ENCODE measurements at regions not wholly inside any gene's neighbourhood (a gene's known extent, or its start where the extent isn't known, plus 50 kb on each side); places are given as distances from the start of the nearest gene placed in this dataset.

GRCh38 chr7:27398851-27399250 lies 156.2 kb downstream of the EVX1 start:
- Histone ChIP-seq H3K4me1 (ENCODE audit: control insufficient read depth, insufficient read depth, low read length) (no peaks in the 10 kb centered on the region), H3K36me3 (ENCODE audit: control insufficient read depth, insufficient read depth, low read length) (no peaks in the 10 kb centered on the region), H3K9me3 (ENCODE audit: control insufficient read depth, insufficient read depth, low read depth, low read length) (no peaks in the 10 kb centered on the region), H3K4me3 (ENCODE audit: low read depth in 2 of 2, low read length in 2 of 2) (no peak overlapping the region), H3K27me3 (ENCODE audit: control insufficient read depth, insufficient read depth, low read length) (no peaks in the 10 kb centered on the region), H3K27ac (ENCODE audit: low read length) (no peak overlapping the region)
- TF ChIP-seq REST (IDR thresholded peaks at IDR 0.05; ENCODE audit: insufficient read depth in 1 of 2, low read depth in 2 of 2, low read length in 1 of 2) (no peak), CTCF (IDR thresholded peaks at IDR 0.05) (no peak), POLR2AphosphoS5 (IDR thresholded peaks at IDR 0.05; ENCODE audit: low read depth, low read length) (no peak), TCF7L2 (IDR thresholded peaks at IDR 0.05; ENCODE audit: low read depth, low read length) (no peak), SIN3A (IDR thresholded peaks at IDR 0.05; ENCODE audit: borderline replicate concordance, insufficient read depth, low read depth, low read length) (no peak)
- in situ Hi-C loops (cut with HindIII; ENCODE audit: low pct_unique_long_range_greater_than_20kb, low sequenced_read_pairs) (no loop called here), intact Hi-C loops (cut with micrococcal nuclease; ENCODE audit: unreplicated experiment) (no loop called here)
- BruUV-seq (replicated peaks) = no TSS peak
- ATAC-seq (no peak), DNase-seq (ENCODE audit: low read depth, low spot score) (no peak)
- POLR2A ChIA-PET = no interaction called here
- CTCF ChIA-PET = interaction anchor here (0.5 kb wide), 1 partner anchor 113 kb away, joined by 3 read pairs; no protein-coding TSS in a partner anchor

GRCh38 chr7:27399791-27400567 lies 157.4 kb downstream of the EVX1 start:
- Histone ChIP-seq H3K9me3 (ENCODE audit: control insufficient read depth, insufficient read depth, low read depth, low read length) (no peaks in the 10 kb centered on the region), H3K4me1 (ENCODE audit: control insufficient read depth, insufficient read depth, low read length) (no peaks in the 10 kb centered on the region), H3K36me3 (ENCODE audit: control insufficient read depth, insufficient read depth, low read length) (no peaks in the 10 kb centered on the region), H3K27ac (ENCODE audit: low read length) (no peak overlapping the region), H3K27me3 (ENCODE audit: control insufficient read depth, insufficient read depth, low read length) (no peaks in the 10 kb centered on the region), H3K4me3 (ENCODE audit: low read depth in 2 of 2, low read length in 2 of 2) (no peak overlapping the region)
- no peak for ATAC-seq
- no peak for TF ChIP-seq SIN3A (IDR thresholded peaks at IDR 0.05; ENCODE audit: borderline replicate concordance, insufficient read depth, low read depth, low read length)
- ChIA-PET POLR2A (no interaction called here), CTCF (no interaction called here)
- no peak for DNase-seq (ENCODE audit: low read depth, low spot score)
- no TSS peak for BruUV-seq (replicated peaks)
- intact Hi-C loops (cut with micrococcal nuclease; ENCODE audit: unreplicated experiment) (no loop called here), in situ Hi-C loops (cut with HindIII; ENCODE audit: low pct_unique_long_range_greater_than_20kb, low sequenced_read_pairs) (no loop called here)

GRCh38 chr7:27405780-27406179 lies 163.2 kb downstream of the EVX1 start:
- Histone ChIP-seq H3K27ac (ENCODE audit: low read length) (no peak overlapping the region), H3K4me3 (ENCODE audit: low read depth in 2 of 2, low read length in 2 of 2) (no peak overlapping the region), H3K9me3 (ENCODE audit: control insufficient read depth, insufficient read depth, low read depth, low read length) (no peaks in the 10 kb centered on the region), H3K36me3 (ENCODE audit: control insufficient read depth, insufficient read depth, low read length) (no peaks in the 10 kb centered on the region), H3K4me1 (ENCODE audit: control insufficient read depth, insufficient read depth, low read length) (0 out of 2 replicates have a peak, but pooled peaks cover 5% of the 10 kb centered on the region), H3K27me3 (ENCODE audit: control insufficient read depth, insufficient read depth, low read length) (no peaks in the 10 kb centered on the region)
- intact Hi-C loops (cut with micrococcal nuclease; ENCODE audit: unreplicated experiment) (no loop called here), in situ Hi-C loops (cut with HindIII; ENCODE audit: low pct_unique_long_range_greater_than_20kb, low sequenced_read_pairs) (no loop called here)
- no peak for DNase-seq (ENCODE audit: low read depth, low spot score)
- no peak for TF ChIP-seq POLR2AphosphoS5 (IDR thresholded peaks at IDR 0.05; ENCODE audit: low read depth, low read length)
- BruUV-seq (replicated peaks) = no TSS peak
- POLR2A ChIA-PET = no interaction called here
- CTCF ChIA-PET = no interaction called here
- ATAC-seq = no peak
